Smooth muscle cell (in vitro differentiated cells): ENCODE measurements at regions not wholly inside any gene's neighbourhood (a gene's known extent, or its start where the extent isn't known, plus 50 kb on each side); places are given as distances from the start of the nearest gene placed in this dataset.
A peak's percentile ranks its signal among the peaks of the same experiment; 100 is the strongest.

ENCODE experiments used
- DNase-seq: peaks from one replicate; lab custom pipeline; 2025; ENCODE audit not compliant: unreplicated experiment; lab: John Stamatoyannopoulos, UW
- H2AFZ ChIP-seq: fragments of 200-600 bp; sonication (generic); 2 replicates; pipeline ENCODE4 v1.6.0; 2016; ENCODE audit warnings: antibody characterized with exemption, low read depth, mild to moderate bottlenecking
- H3F3A ChIP-seq: fragments of 200-600 bp; sonication (generic); 2 replicates; pipeline ENCODE4 v1.6.0; 2017; ENCODE audit warnings: antibody characterized with exemption, low read depth
- H3K27ac ChIP-seq: fragments of 200-600 bp; sonication (generic); 2 replicates; pipeline ENCODE4 v1.5.1; 2016; ENCODE audit warnings: low read depth, mild to moderate bottlenecking
- H3K27me3 ChIP-seq: fragments of 200-600 bp; sonication (generic); 2 replicates; pipeline ENCODE4 v1.6.1; 2016; ENCODE audit warnings: low read depth, mild to moderate bottlenecking
- H3K36me3 ChIP-seq: fragments of 200-600 bp; sonication (generic); 2 replicates; pipeline ENCODE4 v1.5.1; 2016; ENCODE audit warnings: low read depth
- H3K4me1 ChIP-seq: fragments of 200-600 bp; sonication (generic); 2 replicates; pipeline ENCODE4 v1.5.1; 2016; ENCODE audit warnings: low read depth
- H3K4me2 ChIP-seq: fragments of 200-600 bp; sonication (generic); 2 replicates; pipeline ENCODE4 v1.6.0; 2016; ENCODE audit warnings: mild to moderate bottlenecking
- H3K4me3 ChIP-seq: fragments of 200-600 bp; sonication (generic); 2 replicates; pipeline ENCODE4 v1.5.1; 2016; ENCODE audit warnings: mild to moderate bottlenecking
- H3K79me2 ChIP-seq: fragments of 200-600 bp; sonication (generic); 2 replicates; pipeline ENCODE4 v1.6.0; 2016; ENCODE audit warnings: low read depth, mild to moderate bottlenecking
- H3K9ac ChIP-seq: fragments of 200-600 bp; sonication (generic); 2 replicates; pipeline ENCODE4 v1.6.0; 2016; ENCODE audit warnings: low read depth
- H3K9me3 ChIP-seq: fragments of 200-600 bp; sonication (generic); replicated peaks from 2 replicates; pipeline ENCODE4 v1.5.1; 2016; ENCODE audit warnings: low read depth
- H4K20me1 ChIP-seq: fragments of 200-600 bp; sonication (generic); 2 replicates; pipeline ENCODE4 v1.6.0; 2016; ENCODE audit warnings: low read depth
- WGBS: methylation state at CpG from one replicate; pipeline ENCODE4 v1.1.7; 2016; ENCODE audit warnings: low lambda C conversion rate; 5-methylcytosine and 5-hydroxymethylcytosine counted together
- TF ChIP-seq, protein P1 (sequence below): fragments of 200-600 bp; sonication (generic); IDR thresholded peaks from 2 replicates; pipeline ENCODE4 v1.5.1; 2017; ENCODE audit warnings: borderline replicate concordance, mild to moderate bottlenecking, antibody characterized with exemption; ENCODE audit not compliant: insufficient read depth, poor library complexity, severe bottlenecking

DNA sequence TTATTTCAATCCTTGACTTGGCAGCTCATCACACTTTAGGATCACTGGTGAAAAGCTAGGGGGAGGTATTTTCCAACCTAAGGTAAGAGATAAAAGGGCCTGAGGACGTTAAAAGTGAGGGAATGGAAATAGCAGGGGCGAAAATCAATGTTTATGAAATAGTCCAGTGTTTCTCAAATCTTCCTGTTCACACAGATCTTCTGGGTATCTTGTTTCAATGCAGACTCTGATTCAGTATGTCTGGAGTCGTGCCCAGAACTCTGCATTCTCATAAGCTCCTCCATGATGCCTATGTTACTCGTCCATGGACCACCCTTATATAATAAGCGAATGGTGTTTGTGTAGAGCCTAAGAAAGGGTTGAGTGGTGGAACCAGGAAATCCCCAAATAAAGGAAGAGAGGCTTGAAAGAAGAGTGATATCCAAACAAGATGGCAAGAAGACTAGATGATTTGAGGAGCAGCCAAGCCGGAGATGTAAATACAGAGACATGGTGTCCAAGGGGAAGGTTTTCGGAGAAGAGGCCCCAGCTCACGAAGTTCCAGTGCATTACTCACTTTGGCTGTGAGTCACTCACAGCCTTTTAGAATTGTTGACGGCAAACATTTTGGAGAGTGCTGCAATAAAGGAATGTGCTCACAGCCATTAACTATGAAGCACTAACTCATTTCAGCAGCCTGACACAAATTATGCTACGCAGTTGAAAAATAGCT is 215.6 kb upstream of the PPARGC1A start:
- Histone ChIP-seq H3K4me2 (peak overlapping the region; percentile 78), H3K9ac (peak overlapping the region; percentile 23), H3K36me3 (no peaks in the 10 kb centered on the region), H4K20me1 (no peaks in the 10 kb centered on the region), H3F3A (peaks cover 15% of the 10 kb centered on the region), H2AFZ (peak overlapping the region; percentile 56), H3K27me3 (no peaks in the 10 kb centered on the region), H3K4me1 (peaks cover 15% of the 10 kb centered on the region), H3K9me3 (no peaks in the 10 kb centered on the region), H3K4me3 (no peak overlapping the region), H3K27ac (peak overlapping the region; percentile 84), H3K79me2 (no peaks in the 10 kb centered on the region)
- no peak for DNase-seq
- TF ChIP-seq, protein P1, sequence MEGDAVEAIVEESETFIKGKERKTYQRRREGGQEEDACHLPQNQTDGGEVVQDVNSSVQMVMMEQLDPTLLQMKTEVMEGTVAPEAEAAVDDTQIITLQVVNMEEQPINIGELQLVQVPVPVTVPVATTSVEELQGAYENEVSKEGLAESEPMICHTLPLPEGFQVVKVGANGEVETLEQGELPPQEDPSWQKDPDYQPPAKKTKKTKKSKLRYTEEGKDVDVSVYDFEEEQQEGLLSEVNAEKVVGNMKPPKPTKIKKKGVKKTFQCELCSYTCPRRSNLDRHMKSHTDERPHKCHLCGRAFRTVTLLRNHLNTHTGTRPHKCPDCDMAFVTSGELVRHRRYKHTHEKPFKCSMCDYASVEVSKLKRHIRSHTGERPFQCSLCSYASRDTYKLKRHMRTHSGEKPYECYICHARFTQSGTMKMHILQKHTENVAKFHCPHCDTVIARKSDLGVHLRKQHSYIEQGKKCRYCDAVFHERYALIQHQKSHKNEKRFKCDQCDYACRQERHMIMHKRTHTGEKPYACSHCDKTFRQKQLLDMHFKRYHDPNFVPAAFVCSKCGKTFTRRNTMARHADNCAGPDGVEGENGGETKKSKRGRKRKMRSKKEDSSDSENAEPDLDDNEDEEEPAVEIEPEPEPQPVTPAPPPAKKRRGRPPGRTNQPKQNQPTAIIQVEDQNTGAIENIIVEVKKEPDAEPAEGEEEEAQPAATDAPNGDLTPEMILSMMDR, result no peak
- 37% methylated on average over 10 of the region's 10 CpGs for WGBS

DNA sequence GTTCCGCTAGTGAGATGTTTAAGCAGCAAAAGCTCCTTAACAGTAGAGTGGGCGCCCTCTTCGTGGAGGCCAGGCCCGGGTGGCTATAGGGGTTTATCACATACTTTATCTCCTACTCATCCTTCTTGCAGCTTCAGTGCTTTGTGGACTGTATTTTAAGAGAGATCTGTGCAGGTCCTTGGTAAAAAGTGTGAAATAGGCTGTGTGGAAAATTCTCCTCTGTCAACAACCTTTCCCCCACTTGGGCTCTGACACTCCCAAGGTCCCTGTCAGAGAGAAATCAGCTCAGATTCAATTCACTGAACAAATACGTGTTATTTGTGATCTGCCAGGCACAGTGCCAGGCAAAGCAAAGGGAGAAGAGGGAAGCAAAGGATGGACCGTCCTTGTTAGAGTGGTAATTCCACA is 214.3 kb upstream of the PPARGC1A start:
- DNase-seq, result no peak
- Histone ChIP-seq H3F3A (peaks cover 15% of the 10 kb centered on the region), H3K4me1 (peaks cover 15% of the 10 kb centered on the region), H3K79me2 (no peaks in the 10 kb centered on the region), H4K20me1 (no peaks in the 10 kb centered on the region), H2AFZ (peak overlapping the region; percentile 75), H3K36me3 (no peaks in the 10 kb centered on the region), H3K9me3 (no peaks in the 10 kb centered on the region), H3K27me3 (no peaks in the 10 kb centered on the region), H3K27ac (peak overlapping the region; percentile 84), H3K9ac (no peak overlapping the region), H3K4me2 (peak overlapping the region; percentile 82), H3K4me3 (no peak overlapping the region)
- TF ChIP-seq, protein P1, result no peak
- WGBS, result 24% methylated on average over 6 of the region's 6 CpGs

DNA sequence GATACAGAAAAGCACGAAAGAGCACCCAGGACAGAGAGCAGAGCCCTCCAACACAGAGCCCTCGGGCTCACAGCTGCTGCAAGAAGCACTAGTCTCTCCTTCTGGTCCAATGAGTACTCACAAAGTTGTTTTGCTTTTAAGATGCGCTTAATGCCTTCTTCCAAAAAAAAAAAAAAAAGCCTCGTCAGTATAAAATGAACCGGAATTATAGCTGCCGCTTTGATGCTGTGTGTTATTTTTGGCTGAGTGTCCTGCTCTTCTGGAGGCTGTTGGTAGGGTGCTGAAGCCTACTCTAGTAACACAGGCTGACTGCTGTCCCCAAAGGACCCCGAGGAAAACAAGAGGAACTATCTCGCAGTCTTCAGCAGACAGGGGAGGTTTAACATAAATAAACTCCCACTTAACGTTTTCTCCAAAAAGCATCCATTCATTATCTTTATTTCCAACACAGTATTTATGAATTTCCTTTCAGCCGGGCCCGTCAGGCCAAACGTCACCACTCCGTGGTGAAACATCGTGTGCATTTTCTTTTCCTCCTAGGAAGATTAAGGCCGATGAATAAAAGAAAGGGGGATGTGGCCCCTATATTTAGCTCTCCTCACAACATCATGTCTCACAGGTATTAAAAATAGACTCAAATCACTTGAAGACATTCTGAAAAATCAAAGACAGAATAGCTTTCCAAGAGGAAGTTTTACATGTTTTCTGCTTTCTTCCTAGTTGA is 213.7 kb upstream of the PPARGC1A start:
- Histone ChIP-seq H3K4me3 (no peak overlapping the region), H4K20me1 (no peaks in the 10 kb centered on the region), H3K27me3 (no peaks in the 10 kb centered on the region), H3K36me3 (no peaks in the 10 kb centered on the region), H3K79me2 (no peaks in the 10 kb centered on the region), H3K27ac (peak overlapping the region; percentile 84), H3F3A (peaks cover 15% of the 10 kb centered on the region), H2AFZ (peak overlapping the region; percentile 75), H3K9me3 (no peaks in the 10 kb centered on the region), H3K4me1 (peaks cover 15% of the 10 kb centered on the region), H3K4me2 (peak overlapping the region; percentile 82), H3K9ac (peak overlapping the region; percentile 8)
- no peak for DNase-seq
- TF ChIP-seq, protein P1, result no peak
- 42% methylated on average over 15 of the region's 15 CpGs for WGBS
